ENCODE measurements at regions not wholly inside any gene's neighbourhood (a gene's known extent, or its start where the extent isn't known, plus 50 kb on each side); places are given as distances from the start of the nearest gene placed in this dataset.

DNA sequence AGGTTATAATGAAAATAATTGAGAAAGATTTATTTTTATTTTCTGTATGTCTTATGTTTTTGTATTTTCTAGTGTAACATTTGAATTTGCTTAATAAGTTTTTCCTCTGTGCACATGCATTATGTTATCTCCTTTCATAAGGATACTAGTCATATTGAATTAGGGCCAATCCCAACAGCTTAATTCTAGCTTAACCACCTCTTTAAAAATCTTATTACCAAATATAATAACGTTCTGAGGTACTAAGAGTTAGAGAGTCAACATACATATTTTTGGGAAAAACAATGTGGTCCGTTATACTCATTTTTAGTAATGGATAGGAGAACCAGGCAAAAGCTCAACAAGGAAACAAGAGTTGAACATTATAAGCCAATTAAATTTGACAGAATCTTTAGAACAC lies 845.6 kb upstream of the SEL1L start:
- TF ChIP-seq, protein P1, sequence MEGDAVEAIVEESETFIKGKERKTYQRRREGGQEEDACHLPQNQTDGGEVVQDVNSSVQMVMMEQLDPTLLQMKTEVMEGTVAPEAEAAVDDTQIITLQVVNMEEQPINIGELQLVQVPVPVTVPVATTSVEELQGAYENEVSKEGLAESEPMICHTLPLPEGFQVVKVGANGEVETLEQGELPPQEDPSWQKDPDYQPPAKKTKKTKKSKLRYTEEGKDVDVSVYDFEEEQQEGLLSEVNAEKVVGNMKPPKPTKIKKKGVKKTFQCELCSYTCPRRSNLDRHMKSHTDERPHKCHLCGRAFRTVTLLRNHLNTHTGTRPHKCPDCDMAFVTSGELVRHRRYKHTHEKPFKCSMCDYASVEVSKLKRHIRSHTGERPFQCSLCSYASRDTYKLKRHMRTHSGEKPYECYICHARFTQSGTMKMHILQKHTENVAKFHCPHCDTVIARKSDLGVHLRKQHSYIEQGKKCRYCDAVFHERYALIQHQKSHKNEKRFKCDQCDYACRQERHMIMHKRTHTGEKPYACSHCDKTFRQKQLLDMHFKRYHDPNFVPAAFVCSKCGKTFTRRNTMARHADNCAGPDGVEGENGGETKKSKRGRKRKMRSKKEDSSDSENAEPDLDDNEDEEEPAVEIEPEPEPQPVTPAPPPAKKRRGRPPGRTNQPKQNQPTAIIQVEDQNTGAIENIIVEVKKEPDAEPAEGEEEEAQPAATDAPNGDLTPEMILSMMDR (IDR thresholded peaks at IDR 0.05; ENCODE audit: insufficient read depth, low read length) = no peak
- TF ChIP-seq, protein P2, sequence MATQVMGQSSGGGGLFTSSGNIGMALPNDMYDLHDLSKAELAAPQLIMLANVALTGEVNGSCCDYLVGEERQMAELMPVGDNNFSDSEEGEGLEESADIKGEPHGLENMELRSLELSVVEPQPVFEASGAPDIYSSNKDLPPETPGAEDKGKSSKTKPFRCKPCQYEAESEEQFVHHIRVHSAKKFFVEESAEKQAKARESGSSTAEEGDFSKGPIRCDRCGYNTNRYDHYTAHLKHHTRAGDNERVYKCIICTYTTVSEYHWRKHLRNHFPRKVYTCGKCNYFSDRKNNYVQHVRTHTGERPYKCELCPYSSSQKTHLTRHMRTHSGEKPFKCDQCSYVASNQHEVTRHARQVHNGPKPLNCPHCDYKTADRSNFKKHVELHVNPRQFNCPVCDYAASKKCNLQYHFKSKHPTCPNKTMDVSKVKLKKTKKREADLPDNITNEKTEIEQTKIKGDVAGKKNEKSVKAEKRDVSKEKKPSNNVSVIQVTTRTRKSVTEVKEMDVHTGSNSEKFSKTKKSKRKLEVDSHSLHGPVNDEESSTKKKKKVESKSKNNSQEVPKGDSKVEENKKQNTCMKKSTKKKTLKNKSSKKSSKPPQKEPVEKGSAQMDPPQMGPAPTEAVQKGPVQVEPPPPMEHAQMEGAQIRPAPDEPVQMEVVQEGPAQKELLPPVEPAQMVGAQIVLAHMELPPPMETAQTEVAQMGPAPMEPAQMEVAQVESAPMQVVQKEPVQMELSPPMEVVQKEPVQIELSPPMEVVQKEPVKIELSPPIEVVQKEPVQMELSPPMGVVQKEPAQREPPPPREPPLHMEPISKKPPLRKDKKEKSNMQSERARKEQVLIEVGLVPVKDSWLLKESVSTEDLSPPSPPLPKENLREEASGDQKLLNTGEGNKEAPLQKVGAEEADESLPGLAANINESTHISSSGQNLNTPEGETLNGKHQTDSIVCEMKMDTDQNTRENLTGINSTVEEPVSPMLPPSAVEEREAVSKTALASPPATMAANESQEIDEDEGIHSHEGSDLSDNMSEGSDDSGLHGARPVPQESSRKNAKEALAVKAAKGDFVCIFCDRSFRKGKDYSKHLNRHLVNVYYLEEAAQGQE (IDR thresholded peaks at IDR 0.05; ENCODE audit: insufficient replicate concordance, low read depth) = no peak
